ENCODE measurements at regions not wholly inside any gene's neighbourhood (a gene's known extent, or its start where the extent isn't known, plus 50 kb on each side); places are given as distances from the start of the nearest gene placed in this dataset.

GRCh38 chr12:92552412-92553108 is 150.2 kb upstream of the PLEKHG7 start:
- TF ChIP-seq CTCF (conservative IDR thresholded peaks at IDR 0.05; ENCODE audit: low read depth, low read length) (no peak), EZH2 (IDR thresholded peaks at IDR 0.05; ENCODE audit: borderline replicate concordance, low read depth, low read length, poor library complexity, severe bottlenecking) (no peak)
- DNase-seq (ENCODE audit: low spot score), result no peak
- POLR2A ChIA-PET (ENCODE audit: low non-redundant PET), result no interaction called here
- intact Hi-C loops (cut with micrococcal nuclease; ENCODE audit: unreplicated experiment), result no loop called here
- Histone ChIP-seq H3K27ac (ENCODE audit: low read depth, low read length, poor library complexity, severe bottlenecking) (no peak overlapping the region), H3K9me3 (ENCODE audit: low read depth, low read length, poor library complexity, severe bottlenecking) (no peaks in the 10 kb centered on the region), H3K4me3 (ENCODE audit: low read depth, low read length, poor library complexity, severe bottlenecking) (no peak overlapping the region), H3K4me1 (ENCODE audit: insufficient read depth, low read length, poor library complexity, severe bottlenecking) (no peaks in the 10 kb centered on the region), H3K27me3 (replicated peaks; ENCODE audit: insufficient read depth, low read depth, low read length, poor library complexity) (no peaks in the 10 kb centered on the region), H3K36me3 (ENCODE audit: insufficient read depth, low read length, poor library complexity, severe bottlenecking) (no peaks in the 10 kb centered on the region)
- no TSS peak for BruUV-seq (replicated peaks)
- CTCF ChIA-PET, result no interaction called here

- POLR2A ChIA-PET (ENCODE audit: low non-redundant PET), result no interaction called here
These were observed 150.9 kb upstream of the PLEKHG7 start for GRCh38 chr12:92551853-92552397.

GRCh38 chr12:92551210-92551609 is 151.6 kb upstream of the PLEKHG7 start:
- H3K27me3 ChIP-seq (replicated peaks; ENCODE audit: insufficient read depth, low read depth, low read length, poor library complexity), result no peaks in the 10 kb centered on the region
- no peaks in the 10 kb centered on the region for H3K36me3 ChIP-seq (ENCODE audit: insufficient read depth, low read length, poor library complexity, severe bottlenecking)
- H3K9me3 ChIP-seq (ENCODE audit: low read depth, low read length, poor library complexity, severe bottlenecking), result no peaks in the 10 kb centered on the region
- no peak for DNase-seq (ENCODE audit: low spot score)
- ChIA-PET CTCF (no interaction called here), POLR2A (ENCODE audit: low non-redundant PET) (no interaction called here)
- TF ChIP-seq CTCF (conservative IDR thresholded peaks at IDR 0.05; ENCODE audit: low read depth, low read length), result no peak
- TF ChIP-seq EZH2 (IDR thresholded peaks at IDR 0.05; ENCODE audit: borderline replicate concordance, low read depth, low read length, poor library complexity, severe bottlenecking), result no peak
- no peak overlapping the region for H3K4me3 ChIP-seq (ENCODE audit: low read depth, low read length, poor library complexity, severe bottlenecking)
- H3K27ac ChIP-seq (ENCODE audit: low read depth, low read length, poor library complexity, severe bottlenecking), result no peak overlapping the region
- no TSS peak for BruUV-seq (replicated peaks)
- no peaks in the 10 kb centered on the region for H3K4me1 ChIP-seq (ENCODE audit: insufficient read depth, low read length, poor library complexity, severe bottlenecking)
- intact Hi-C loops (cut with micrococcal nuclease; ENCODE audit: unreplicated experiment), result no loop called here

More at GRCh38 chr12:92551853-92552397, 150.9 kb upstream of the PLEKHG7 start:
- no peak for DNase-seq (ENCODE audit: low spot score)
- H3K27ac ChIP-seq (ENCODE audit: low read depth, low read length, poor library complexity, severe bottlenecking), result no peak overlapping the region
- intact Hi-C loops (cut with micrococcal nuclease; ENCODE audit: unreplicated experiment), result no loop called here
- no peaks in the 10 kb centered on the region for H3K9me3 ChIP-seq (ENCODE audit: low read depth, low read length, poor library complexity, severe bottlenecking)
- no peaks in the 10 kb centered on the region for H3K4me1 ChIP-seq (ENCODE audit: insufficient read depth, low read length, poor library complexity, severe bottlenecking)
- CTCF ChIA-PET, result no interaction called here
- no peak for TF ChIP-seq CTCF (conservative IDR thresholded peaks at IDR 0.05; ENCODE audit: low read depth, low read length)
- no peak for TF ChIP-seq EZH2 (IDR thresholded peaks at IDR 0.05; ENCODE audit: borderline replicate concordance, low read depth, low read length, poor library complexity, severe bottlenecking)
- no peaks in the 10 kb centered on the region for H3K36me3 ChIP-seq (ENCODE audit: insufficient read depth, low read length, poor library complexity, severe bottlenecking)
- no peak overlapping the region for H3K4me3 ChIP-seq (ENCODE audit: low read depth, low read length, poor library complexity, severe bottlenecking)
- BruUV-seq (replicated peaks), result no TSS peak
- no peaks in the 10 kb centered on the region for H3K27me3 ChIP-seq (replicated peaks; ENCODE audit: insufficient read depth, low read depth, low read length, poor library complexity)

Data from A673 (cell line).